Fibroblast of villous mesenchyme (primary cell): ENCODE measurements at regions not wholly inside any gene's neighbourhood (a gene's known extent, or its start where the extent isn't known, plus 50 kb on each side); places are given as distances from the start of the nearest gene placed in this dataset.

ENCODE experiments used
- DNase-seq: peaks from one replicate; pipeline ENCODE4 v3.0.0-alpha.2; 2010; ENCODE audit warnings: low read depth
- H3K4me3 ChIP-seq: 2 replicates; pipeline ENCODE4 v1.5.1; 2011; ENCODE audit warnings: low read depth, mild to moderate bottlenecking, low read length
- TF ChIP-seq, protein P1 (sequence below): IDR thresholded peaks from 2 replicates; pipeline ENCODE4 v1.5.1; 2012; ENCODE audit warnings: low read depth, mild to moderate bottlenecking, low read length; ENCODE audit not compliant: insufficient read depth

DNA sequence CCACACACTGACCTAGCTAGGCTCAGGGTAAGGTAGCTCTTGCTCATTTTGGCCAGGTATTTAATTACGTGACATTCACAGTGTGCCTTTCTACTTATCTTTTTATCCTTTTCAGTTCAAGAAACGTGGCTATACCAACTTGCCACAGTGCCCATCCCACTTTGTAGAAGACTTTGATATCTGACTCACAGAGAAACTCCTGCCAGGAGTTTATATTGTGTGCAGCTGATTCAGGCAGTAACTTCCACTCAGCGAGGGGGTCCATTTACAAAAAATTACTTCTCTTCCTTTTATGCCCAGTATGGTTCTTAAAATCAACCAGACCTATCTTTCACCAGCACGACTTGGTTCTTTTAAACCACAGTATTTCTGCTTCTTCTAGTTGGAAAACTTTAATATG lies 75.6 kb downstream of the PRL start:
- TF ChIP-seq, protein P1, sequence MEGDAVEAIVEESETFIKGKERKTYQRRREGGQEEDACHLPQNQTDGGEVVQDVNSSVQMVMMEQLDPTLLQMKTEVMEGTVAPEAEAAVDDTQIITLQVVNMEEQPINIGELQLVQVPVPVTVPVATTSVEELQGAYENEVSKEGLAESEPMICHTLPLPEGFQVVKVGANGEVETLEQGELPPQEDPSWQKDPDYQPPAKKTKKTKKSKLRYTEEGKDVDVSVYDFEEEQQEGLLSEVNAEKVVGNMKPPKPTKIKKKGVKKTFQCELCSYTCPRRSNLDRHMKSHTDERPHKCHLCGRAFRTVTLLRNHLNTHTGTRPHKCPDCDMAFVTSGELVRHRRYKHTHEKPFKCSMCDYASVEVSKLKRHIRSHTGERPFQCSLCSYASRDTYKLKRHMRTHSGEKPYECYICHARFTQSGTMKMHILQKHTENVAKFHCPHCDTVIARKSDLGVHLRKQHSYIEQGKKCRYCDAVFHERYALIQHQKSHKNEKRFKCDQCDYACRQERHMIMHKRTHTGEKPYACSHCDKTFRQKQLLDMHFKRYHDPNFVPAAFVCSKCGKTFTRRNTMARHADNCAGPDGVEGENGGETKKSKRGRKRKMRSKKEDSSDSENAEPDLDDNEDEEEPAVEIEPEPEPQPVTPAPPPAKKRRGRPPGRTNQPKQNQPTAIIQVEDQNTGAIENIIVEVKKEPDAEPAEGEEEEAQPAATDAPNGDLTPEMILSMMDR: no peak
- DNase-seq: no peak
- no peak overlapping the region for H3K4me3 ChIP-seq

DNA sequence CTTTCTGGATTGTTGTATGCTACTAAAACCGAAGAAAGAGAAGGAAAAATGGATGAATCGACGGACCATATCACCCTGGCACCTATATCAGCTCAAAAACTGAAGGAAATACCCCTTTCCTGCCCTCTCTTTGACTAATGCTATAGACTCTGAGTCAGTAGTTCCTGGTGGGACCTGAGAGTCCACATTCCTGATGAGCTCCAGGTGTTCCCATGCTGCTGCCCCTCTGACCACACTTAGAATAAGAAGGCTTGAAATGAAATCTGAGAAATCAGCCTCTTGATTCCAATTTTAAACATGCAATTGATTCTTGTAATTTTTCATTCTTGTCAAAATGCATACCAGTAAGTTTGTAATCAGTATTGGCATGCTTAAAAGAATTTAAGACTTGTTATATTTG lies 75.2 kb downstream of the PRL start:
- H3K4me3 ChIP-seq: no peak overlapping the region
- TF ChIP-seq, protein P1: no peak
- DNase-seq: no peak

DNA sequence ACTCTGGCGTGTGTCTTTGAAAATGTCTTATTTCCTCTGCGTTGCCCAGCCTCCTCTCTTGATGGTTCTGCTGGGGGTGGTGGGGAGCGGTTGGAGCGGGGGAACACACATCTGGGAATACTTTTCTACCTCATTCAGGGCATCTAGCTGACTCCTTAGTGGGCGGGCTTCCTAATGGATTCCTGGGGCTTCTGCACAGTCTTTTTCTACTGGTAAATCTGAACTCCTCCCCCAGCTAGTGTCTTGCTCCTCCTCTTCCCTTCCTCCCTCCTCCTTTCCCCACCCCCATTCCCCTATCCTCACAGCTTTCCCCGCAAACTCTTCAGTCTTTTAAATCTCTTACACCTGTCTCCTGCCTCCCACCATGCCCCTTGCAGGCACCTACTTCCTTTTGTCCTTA lies 74.4 kb downstream of the PRL start:
- TF ChIP-seq, protein P1: no peak
- DNase-seq: no peak
- H3K4me3 ChIP-seq: no peak overlapping the region

DNA sequence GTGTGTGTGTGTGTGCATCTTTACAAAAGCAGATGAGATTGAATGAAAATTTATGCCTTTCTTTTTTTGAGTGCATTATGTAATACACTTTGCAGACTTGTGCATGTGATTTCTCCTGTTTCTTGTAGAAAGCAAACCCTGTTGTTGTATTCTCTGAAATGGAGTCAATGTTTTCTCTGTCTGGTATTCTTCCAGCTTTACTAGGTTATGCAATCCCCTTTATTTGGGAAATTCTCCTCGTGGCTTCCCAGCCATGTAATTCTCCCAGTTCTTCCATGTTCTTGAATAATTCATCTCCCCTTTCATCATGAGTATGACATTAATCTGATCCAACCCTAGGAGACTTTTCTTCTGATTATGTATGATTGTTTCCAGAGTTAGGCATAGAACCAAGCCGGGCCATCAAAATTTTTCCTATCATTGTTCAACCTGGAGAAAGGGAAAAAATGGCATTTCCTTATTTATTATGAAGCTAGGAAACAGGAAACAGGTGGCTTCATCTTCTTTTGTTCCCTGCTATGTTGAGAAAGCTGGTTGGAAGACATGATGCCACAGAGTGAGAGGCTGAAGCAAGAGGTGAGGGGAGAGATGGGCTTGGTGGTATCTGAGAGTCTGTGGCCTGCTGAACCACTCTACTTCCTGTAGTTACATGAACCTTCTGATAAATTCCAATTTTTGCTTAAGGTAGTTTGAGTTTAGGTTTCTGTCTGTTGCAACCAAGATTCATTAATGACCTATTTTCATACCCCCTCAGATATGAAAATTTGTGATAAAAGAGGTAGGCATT lies 68.8 kb downstream of the PRL start:
- H3K4me3 ChIP-seq: no peak overlapping the region
- DNase-seq: peak; percentile 31
- TF ChIP-seq, protein P1: no peak

DNA sequence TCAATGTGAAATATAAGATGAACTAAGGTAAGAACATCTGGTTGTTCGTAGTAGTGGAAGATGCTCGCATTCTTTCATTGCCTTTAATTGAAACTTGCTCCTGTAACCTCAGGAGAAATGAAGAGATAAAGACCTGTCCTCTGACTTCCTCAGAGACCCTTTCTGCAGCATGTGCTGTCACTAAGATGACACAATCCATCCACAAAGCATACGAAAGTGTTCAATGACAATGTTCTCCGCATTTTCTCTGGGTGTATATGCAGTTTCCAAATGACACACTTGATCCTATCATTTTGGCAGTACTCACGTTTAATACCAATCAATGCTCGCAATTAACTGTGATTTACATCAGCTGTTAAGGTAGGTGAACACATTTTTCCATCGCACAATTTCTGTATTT lies 65.8 kb downstream of the PRL start:
- no peak overlapping the region for H3K4me3 ChIP-seq
- no peak for DNase-seq
- TF ChIP-seq, protein P1: no peak

DNA sequence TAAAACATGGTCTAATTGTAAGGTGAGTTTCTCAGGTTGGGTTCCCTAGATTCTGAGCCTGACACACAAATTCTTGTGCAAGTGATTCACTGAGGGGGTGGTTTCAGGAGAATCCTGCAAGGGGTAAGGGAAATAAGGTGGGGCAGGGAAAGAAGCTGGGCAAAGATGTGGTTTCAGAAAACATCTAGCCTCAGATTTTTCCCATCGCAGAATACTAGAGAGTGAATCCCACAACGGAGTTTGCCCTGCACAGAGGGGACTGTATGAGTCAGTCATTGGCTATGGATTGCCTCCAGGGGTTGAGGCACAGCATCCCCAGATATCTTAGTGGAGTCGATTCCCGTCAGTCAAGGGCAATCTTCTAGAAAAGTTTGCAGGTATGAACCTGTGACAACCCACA lies 65.2 kb downstream of the PRL start:
- TF ChIP-seq, protein P1: no peak
- H3K4me3 ChIP-seq: no peak overlapping the region
- no peak for DNase-seq
